IMR-90 (cell line): ENCODE measurements at regions not wholly inside any gene's neighbourhood (a gene's known extent, or its start where the extent isn't known, plus 50 kb on each side); places are given as distances from the start of the nearest gene placed in this dataset.

Source experiments
- CEBPB ChIP-seq: IDR thresholded peaks from 2 replicates; pipeline ENCODE4 v1.6.1; 2012; ENCODE audit warnings: low read depth, low read length, improper control_type of control experiment
- CTCF ChIP-seq: conservative IDR thresholded peaks from 2 replicates; pipeline ENCODE4 v1.5.1; 2012; ENCODE audit warnings: mild to moderate bottlenecking, low read depth, low read length, improper control_type of control experiment
- FOS ChIP-seq: fragments of 150-350 bp; IDR thresholded peaks from 2 replicates; pipeline ENCODE4 v1.6.1; 2016; ENCODE audit warnings: low read depth, low read length
- MAZ ChIP-seq: IDR thresholded peaks from 2 replicates; pipeline ENCODE4 v1.6.1; 2012; ENCODE audit warnings: low read depth, mild to moderate bottlenecking, low read length, improper control_type of control experiment, moderate library complexity, borderline replicate concordance
- MXI1 ChIP-seq: IDR thresholded peaks from 2 replicates; pipeline ENCODE4 v1.6.1; 2012; ENCODE audit warnings: low read depth, mild to moderate bottlenecking, low read length, moderate library complexity, borderline replicate concordance
- NFE2L2 ChIP-seq: fragments of 150-350 bp; IDR thresholded peaks from 2 replicates; pipeline ENCODE4 v1.6.1; 2016; ENCODE audit warnings: low read depth, mild to moderate bottlenecking, low read length
- POLR2A ChIP-seq: IDR thresholded peaks from 2 replicates; pipeline ENCODE4 v1.6.1; 2012; ENCODE audit warnings: mild to moderate bottlenecking, low read depth, low read length
- RAD21 ChIP-seq: IDR thresholded peaks from 2 replicates; pipeline ENCODE4 v1.6.1; 2012; ENCODE audit warnings: low read length, improper control_type of control experiment
- RFX5 ChIP-seq: IDR thresholded peaks from 2 replicates; pipeline ENCODE4 v1.8.0; 2012; ENCODE audit warnings: low read depth, mild to moderate bottlenecking, low read length, moderate library complexity
- SMC3 ChIP-seq: fragments of 150-350 bp; IDR thresholded peaks from 2 replicates; pipeline ENCODE4 v1.6.1; 2016; ENCODE audit warnings: low read depth, mild to moderate bottlenecking, antibody characterized with exemption, low read length, moderate library complexity
- TF ChIP-seq, protein P1 (sequence below): fragments of 150-350 bp; IDR thresholded peaks from 2 replicates; pipeline ENCODE4 v1.6.1; 2017; ENCODE audit warnings: mild to moderate bottlenecking, antibody characterized with exemption, low read length, low read depth

GRCh38 chrX:69218407-69218997 lies 53.2 kb upstream of the PJA1 start:
- no peak for TF ChIP-seq CTCF
- TF ChIP-seq POLR2A, result no peak
- no peak for TF ChIP-seq CEBPB
- no peak for TF ChIP-seq MAZ
- no peak for TF ChIP-seq MXI1
- TF ChIP-seq RFX5, result no peak
- no peak for TF ChIP-seq RAD21
- TF ChIP-seq NFE2L2, result no peak
- no peak for TF ChIP-seq FOS
- no peak for TF ChIP-seq SMC3
- TF ChIP-seq, protein P1, sequence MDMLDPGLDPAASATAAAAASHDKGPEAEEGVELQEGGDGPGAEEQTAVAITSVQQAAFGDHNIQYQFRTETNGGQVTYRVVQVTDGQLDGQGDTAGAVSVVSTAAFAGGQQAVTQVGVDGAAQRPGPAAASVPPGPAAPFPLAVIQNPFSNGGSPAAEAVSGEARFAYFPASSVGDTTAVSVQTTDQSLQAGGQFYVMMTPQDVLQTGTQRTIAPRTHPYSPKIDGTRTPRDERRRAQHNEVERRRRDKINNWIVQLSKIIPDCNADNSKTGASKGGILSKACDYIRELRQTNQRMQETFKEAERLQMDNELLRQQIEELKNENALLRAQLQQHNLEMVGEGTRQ, result no peak
